PFSK-1 (cell line): ENCODE measurements at regions not wholly inside any gene's neighbourhood (a gene's known extent, or its start where the extent isn't known, plus 50 kb on each side); places are given as distances from the start of the nearest gene placed in this dataset.

Source experiments
- FOXP2 ChIP-seq: optimal IDR thresholded peaks from 2 replicates; pipeline ENCODE3; 2011; ENCODE audit warnings: borderline replicate concordance, control low read depth, inconsistent platforms; ENCODE audit not compliant: insufficient read depth; ENCODE audit errors: extremely low read length, extremely low read depth
- POLR2AphosphoS5 ChIP-seq: IDR thresholded peaks from 2 replicates; pipeline ENCODE4 v1.6.1; 2012; ENCODE audit warnings: low read depth, mild to moderate bottlenecking, control low read depth, low read length, moderate library complexity
- SIN3A ChIP-seq: IDR thresholded peaks from 2 replicates; pipeline ENCODE4 v1.6.1; 2012; ENCODE audit warnings: mild to moderate bottlenecking, low read length, moderate library complexity, borderline replicate concordance; ENCODE audit not compliant: insufficient read depth
- TAF1 ChIP-seq: IDR thresholded peaks from 2 replicates; pipeline ENCODE4 v1.6.1; 2012; ENCODE audit warnings: low read length, control low read depth, borderline replicate concordance; ENCODE audit not compliant: insufficient read depth
- TF ChIP-seq, protein P1 (sequence below), 2 experiments: IDR thresholded peaks; 2 replicates each; pipeline versions ENCODE4 v1.6.1 to v1.8.0; 2011 to 2012; ENCODE audit warnings: low read depth in 2 of 2, low read length in 2 of 2, control low read depth in 1 of 2, inconsistent platforms in 1 of 2, mild to moderate bottlenecking in 1 of 2, moderate library complexity in 1 of 2; ENCODE audit not compliant: insufficient read depth in 1 of 2

DNA sequence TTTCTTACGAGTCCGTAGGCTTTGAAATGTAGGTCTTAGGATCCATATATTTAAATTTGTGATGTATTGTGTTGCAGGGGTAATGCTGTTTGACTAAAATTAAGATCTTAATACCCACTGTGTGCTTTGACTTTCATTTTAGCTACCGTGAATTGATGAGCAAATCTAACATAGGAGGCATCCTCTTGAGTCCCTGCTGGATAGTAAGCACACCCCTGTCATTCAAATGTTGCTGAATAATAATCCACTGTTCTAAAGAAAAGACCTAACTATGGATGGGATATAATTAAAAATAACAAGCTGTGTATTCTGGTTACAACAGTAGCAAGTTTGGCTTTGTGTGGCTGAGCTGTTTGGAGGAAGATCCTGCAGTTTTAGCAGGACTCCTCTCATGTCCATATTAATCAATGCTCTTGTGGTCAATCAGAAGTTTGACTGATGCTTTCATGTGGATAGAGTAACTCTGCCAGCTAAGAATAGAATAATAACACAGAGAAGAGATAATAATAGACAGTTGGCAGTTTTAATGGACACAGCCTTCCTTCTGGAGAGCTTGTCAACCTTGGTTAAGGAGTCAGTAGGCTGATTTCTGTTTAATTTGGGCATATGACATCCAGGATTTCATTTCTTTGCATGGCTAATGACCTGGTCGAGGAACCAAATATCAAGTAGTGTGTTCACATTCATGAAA is 148.1 kb upstream of the MIS18BP1 start:
- no peak for TF ChIP-seq POLR2AphosphoS5
- TF ChIP-seq TAF1 = no peak
- TF ChIP-seq, protein P1, sequence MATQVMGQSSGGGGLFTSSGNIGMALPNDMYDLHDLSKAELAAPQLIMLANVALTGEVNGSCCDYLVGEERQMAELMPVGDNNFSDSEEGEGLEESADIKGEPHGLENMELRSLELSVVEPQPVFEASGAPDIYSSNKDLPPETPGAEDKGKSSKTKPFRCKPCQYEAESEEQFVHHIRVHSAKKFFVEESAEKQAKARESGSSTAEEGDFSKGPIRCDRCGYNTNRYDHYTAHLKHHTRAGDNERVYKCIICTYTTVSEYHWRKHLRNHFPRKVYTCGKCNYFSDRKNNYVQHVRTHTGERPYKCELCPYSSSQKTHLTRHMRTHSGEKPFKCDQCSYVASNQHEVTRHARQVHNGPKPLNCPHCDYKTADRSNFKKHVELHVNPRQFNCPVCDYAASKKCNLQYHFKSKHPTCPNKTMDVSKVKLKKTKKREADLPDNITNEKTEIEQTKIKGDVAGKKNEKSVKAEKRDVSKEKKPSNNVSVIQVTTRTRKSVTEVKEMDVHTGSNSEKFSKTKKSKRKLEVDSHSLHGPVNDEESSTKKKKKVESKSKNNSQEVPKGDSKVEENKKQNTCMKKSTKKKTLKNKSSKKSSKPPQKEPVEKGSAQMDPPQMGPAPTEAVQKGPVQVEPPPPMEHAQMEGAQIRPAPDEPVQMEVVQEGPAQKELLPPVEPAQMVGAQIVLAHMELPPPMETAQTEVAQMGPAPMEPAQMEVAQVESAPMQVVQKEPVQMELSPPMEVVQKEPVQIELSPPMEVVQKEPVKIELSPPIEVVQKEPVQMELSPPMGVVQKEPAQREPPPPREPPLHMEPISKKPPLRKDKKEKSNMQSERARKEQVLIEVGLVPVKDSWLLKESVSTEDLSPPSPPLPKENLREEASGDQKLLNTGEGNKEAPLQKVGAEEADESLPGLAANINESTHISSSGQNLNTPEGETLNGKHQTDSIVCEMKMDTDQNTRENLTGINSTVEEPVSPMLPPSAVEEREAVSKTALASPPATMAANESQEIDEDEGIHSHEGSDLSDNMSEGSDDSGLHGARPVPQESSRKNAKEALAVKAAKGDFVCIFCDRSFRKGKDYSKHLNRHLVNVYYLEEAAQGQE (IDR thresholded peaks at IDR 0.05; ENCODE audit: insufficient read depth in 1 of 2, low read depth in 2 of 2, low read length in 2 of 2) = no peak
- TF ChIP-seq FOXP2 = no peak
- TF ChIP-seq SIN3A = no peak

DNA sequence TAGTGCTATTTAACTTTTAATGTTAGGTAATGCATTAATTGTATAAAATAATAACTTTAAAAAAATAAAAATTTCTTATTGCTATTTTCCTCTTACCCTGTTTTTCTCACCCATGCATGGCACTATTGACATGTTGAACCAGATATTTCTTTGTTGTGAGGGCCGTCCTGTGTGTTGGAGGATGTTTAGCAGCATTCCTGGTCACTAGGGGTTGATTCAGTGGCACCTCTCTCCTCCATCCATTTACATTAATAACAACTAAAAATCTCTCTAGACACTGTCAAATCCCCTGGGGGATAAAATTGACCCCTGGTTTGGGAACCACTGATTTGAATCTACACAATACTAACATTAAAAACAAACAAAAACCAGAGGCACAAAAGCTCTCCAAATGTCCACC is 147.5 kb upstream of the MIS18BP1 start:
- TF ChIP-seq POLR2AphosphoS5 = no peak
- TF ChIP-seq FOXP2 = no peak
- TF ChIP-seq, protein P1 (IDR thresholded peaks at IDR 0.05; ENCODE audit: insufficient read depth in 1 of 2, low read depth in 2 of 2, low read length in 2 of 2) = no peak
- TF ChIP-seq TAF1 = no peak
- no peak for TF ChIP-seq SIN3A

DNA sequence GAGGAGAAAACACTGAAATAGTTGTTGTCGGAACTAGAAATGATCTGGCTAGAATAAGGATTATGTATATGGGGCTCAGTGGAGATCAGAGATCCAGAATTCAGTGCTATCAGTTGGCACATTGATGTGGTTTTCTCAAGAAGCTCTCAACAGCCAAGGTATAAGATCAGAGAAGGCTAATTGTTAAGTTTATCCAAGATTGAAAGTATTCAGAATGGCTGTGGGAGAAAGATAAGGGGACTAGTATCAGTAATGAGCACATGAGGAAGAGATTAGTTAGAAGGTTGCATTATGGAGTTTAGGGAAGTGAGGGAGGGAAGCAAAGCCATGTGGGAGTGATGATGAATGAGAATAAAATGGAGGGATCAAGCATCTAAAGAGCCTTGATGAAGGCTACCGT is 128.1 kb upstream of the MIS18BP1 start:
- TF ChIP-seq, protein P1 (IDR thresholded peaks at IDR 0.05; ENCODE audit: insufficient read depth in 1 of 2, low read depth in 2 of 2, low read length in 2 of 2) = no peak
- TF ChIP-seq POLR2AphosphoS5 (no peak), TAF1 (no peak), FOXP2 (no peak), SIN3A (no peak)

DNA sequence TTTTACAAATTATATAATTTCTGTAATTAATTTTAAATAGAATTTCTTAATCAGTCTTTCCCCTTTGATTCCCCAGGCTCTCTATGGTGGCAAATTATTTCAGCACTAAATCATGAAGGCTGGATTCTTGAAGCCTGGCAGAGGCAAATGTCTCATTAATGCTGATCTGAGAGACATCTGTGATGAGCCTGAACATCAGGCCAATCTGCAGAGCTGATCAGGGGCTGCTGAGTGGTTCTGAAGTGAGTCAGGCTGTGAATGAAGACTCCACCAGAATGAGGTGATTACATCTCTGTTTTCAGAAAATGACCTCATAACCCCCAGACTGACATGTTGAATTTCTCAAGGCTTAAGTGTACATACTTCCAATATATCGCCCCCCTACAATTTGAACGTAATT is 124.2 kb upstream of the MIS18BP1 start:
- TF ChIP-seq TAF1 (no peak), SIN3A (no peak), FOXP2 (no peak), POLR2AphosphoS5 (no peak)
- TF ChIP-seq, protein P1 (IDR thresholded peaks at IDR 0.05; ENCODE audit: insufficient read depth in 1 of 2, low read depth in 2 of 2, low read length in 2 of 2) = no peak
